Mononuclear cell (primary cell): ENCODE measurements at regions not wholly inside any gene's neighbourhood (a gene's known extent, or its start where the extent isn't known, plus 50 kb on each side); places are given as distances from the start of the nearest gene placed in this dataset.
"Not testable (repeated sequence)": the region's sequence is repeated elsewhere in the genome, so short reads cannot be mapped to it uniquely, and the experiment has no call there.

ENCODE experiments used
- H3K27me3 ChIP-seq: 2 replicates; pipeline ENCODE4 v1.6.0; 2011; ENCODE audit warnings: low read length, control low read depth; ENCODE audit not compliant: insufficient read depth
- H3K4me1 ChIP-seq: 2 replicates; pipeline ENCODE4 v1.5.1; 2011; ENCODE audit warnings: mild to moderate bottlenecking, low read length, control low read depth; ENCODE audit not compliant: insufficient read depth
- H3K4me3 ChIP-seq: 2 replicates; pipeline ENCODE4 v1.5.1; 2011; ENCODE audit warnings: mild to moderate bottlenecking, low read length, moderate library complexity
- H3K9me3 ChIP-seq: 2 replicates; pipeline ENCODE4 v1.5.1; 2011; ENCODE audit warnings: low read depth, mild to moderate bottlenecking, control low read depth, low read length

DNA sequence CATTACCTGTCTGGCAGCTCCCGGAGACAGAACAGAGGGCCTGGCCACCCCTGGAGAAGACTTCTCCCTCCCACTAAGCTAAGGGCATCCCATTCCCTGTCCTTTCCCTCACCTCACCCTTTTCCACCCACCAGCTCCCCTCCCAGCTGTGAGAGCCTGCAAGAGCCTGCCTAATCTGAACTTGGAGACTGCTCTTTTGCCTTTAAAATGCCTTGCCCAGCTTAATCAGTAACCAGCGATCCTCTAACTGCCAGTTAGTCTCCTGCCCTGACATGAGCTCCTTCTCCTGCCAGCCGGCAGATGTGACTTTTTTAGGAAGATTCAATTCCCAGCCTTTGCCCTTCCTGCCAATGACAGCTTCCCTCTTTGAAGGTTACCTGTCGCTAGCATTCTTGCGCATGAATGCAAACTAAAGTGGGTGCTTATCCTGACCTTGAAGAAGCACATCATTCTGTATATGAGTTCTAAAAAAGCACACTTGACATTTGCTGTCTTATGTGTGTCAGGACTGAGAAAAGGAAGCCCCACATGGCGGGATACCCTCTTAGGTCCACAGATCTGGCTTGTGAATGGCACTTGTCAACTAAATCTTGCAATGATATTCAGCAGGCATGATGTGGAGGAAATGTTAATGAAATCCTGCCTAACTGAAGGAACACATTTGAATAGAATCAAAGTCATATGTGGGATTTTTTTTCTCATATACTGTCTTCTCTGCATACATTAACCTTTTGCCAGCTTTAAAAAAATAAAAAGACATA, 411.2 kb upstream of the SLC30A5 start:
- Histone ChIP-seq H3K9me3 (no peaks in the 10 kb centered on the region), H3K4me3 (no peak overlapping the region), H3K4me1 (no peaks in the 10 kb centered on the region), H3K27me3 (no peaks in the 10 kb centered on the region)

- Histone ChIP-seq H3K27me3 (no peaks in the 10 kb centered on the region), H3K9me3 (no peaks in the 10 kb centered on the region), H3K4me1 (no peaks in the 10 kb centered on the region), H3K4me3 (no peak overlapping the region)
These were observed 410.2 kb upstream of the SLC30A5 start for GRCh38 chr5:68683632-68684036.

GRCh38 chr5:68685863-68686262, 408.0 kb upstream of the SLC30A5 start:
- Histone ChIP-seq H3K4me3 (no peak overlapping the region), H3K9me3 (no peaks in the 10 kb centered on the region), H3K27me3 (no peaks in the 10 kb centered on the region), H3K4me1 (no peaks in the 10 kb centered on the region)

DNA sequence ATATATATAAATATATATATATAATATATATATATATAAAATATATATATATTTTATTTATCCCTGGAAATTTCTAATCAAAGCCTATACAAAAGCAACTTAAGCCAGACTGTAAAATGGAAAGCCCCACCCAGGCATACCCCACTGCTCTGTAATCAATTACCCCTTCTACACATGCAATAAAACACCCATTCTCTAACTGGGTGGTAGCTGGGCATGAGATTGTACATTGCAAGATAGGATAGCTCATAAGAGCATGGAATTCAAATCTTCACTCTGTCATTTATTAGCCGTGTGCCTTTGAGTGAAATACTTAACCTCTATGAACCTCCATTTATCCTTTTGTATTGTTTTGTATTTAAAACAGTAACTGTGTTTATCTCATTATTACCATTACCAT, 405.3 kb upstream of the SLC30A5 start:
- H3K9me3 ChIP-seq: no peaks in the 10 kb centered on the region
- no peaks in the 10 kb centered on the region for H3K27me3 ChIP-seq
- no peaks in the 10 kb centered on the region for H3K4me1 ChIP-seq
- H3K4me3 ChIP-seq: no peak overlapping the region

GRCh38 chr5:68689010-68689409, 404.8 kb upstream of the SLC30A5 start:
- no peak overlapping the region for H3K4me3 ChIP-seq
- no peaks in the 10 kb centered on the region for H3K27me3 ChIP-seq
- no peaks in the 10 kb centered on the region for H3K4me1 ChIP-seq
- no peaks in the 10 kb centered on the region for H3K9me3 ChIP-seq

DNA sequence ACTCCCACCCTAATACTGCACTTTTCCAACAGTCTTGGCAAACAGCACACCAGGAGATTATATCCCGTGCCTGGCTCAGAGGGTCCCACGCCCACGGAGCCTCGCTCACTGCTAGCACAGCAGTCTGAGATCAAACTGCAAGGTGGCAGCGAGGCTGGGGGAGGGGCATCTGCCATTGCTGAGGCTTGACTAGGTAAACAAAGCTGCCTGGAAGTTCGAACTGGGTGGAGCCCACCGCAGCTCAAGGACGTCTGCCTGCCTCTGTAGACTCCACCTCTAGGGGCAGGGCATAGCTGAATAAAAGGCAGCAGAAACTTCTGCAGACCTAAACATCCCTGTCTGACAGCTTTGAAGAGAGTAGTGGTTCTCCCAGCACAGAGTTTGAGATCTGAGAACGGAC, 401.9 kb upstream of the SLC30A5 start:
- not testable (repeated sequence) for H3K4me3 ChIP-seq

DNA sequence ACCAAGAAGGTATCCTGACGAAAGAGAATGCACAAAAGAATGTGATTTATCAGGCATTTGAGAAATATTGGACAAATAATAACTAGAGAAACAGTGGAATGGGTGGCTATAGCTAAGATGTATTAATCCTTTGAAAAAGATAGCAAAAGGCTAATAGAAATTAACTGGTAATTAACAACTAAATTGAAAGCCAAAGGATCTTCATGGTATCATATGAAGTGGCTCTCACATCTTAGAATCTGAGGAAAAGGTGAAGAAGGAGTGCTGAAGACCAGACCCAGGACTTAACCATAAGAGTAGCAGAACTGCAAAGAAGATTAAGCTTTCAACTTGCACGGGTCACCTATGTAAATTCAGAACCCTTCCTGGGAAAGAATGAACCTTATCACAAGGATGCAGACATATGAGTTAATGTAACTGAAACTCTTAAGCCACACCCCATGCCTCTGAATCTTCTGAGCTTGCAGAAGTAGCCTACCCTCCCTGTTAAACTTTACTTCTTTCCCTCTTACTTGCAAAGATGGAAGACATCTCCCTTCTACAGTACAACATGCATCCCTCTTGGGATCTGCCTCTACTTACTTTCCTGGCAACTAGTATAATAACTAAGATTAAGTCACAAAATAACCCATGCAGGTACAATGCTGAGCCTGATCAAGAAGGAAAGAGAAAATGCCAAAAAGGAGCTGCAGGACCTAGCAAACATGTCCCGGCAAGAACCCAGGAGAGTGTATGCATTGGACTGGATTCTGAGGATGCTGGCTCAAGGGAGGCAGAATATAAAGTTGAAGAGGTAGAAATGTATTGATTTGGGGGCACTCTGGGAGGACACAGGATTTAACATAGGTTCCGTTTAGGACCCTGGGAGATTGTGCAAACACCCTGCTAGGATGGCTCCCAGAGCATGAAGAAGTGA, 395.5 kb upstream of the SLC30A5 start:
- Histone ChIP-seq H3K9me3 (no peaks in the 10 kb centered on the region), H3K27me3 (no peaks in the 10 kb centered on the region)

More for the DNA sequence above, 401.9 kb upstream of the SLC30A5 start:
- not testable (repeated sequence) for H3K9me3 ChIP-seq, H3K27me3 ChIP-seq, H3K4me1 ChIP-seq

DNA sequence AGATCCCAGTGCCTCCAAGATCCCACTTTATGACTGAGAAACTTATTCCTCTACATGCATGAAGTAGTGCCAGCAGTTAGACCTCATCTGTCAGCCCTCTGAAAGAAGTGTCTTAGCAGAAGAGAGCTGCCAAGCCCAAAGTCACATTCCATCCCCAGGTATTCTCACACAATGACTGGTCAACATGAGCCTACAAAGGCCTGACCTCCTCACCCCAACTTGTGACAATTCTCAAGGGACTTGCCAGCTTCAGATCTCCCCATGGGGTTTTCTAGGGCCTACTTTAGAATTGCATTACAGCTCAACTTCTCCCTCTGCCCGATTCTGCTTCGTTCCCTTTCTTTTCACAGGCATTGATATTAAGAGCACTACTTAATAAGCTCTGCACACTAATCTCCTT, 393.8 kb upstream of the SLC30A5 start:
- Histone ChIP-seq H3K4me3 (no peak overlapping the region), H3K4me1 (no peaks in the 10 kb centered on the region), H3K27me3 (no peaks in the 10 kb centered on the region), H3K9me3 (no peaks in the 10 kb centered on the region)

More for the DNA sequence above, 395.5 kb upstream of the SLC30A5 start:
- H3K4me3 ChIP-seq: no peak overlapping the region
- H3K4me1 ChIP-seq: no peaks in the 10 kb centered on the region

DNA sequence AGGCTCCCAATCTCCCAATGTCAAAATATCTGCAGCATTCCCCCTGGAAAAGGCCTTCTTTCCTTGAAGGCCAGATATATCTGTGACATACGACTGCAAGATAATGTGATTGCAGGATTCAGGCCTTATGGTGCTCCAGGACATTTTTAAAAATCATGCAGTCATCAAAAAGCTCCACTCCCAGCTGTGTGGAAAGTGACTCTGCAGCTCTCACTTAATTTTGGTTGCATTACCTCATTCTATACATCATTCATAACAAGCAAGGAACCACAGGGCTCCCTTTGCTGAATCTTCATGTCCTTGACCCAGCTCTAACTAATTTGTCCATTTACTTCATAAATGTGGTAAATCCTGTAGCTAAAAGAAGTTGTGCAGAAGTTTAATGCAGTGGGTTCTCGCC, 386.2 kb upstream of the SLC30A5 start:
- no peaks in the 10 kb centered on the region for H3K9me3 ChIP-seq

GRCh38 chr5:68708156-68708841, 385.5 kb upstream of the SLC30A5 start:
- Histone ChIP-seq H3K4me3 (no peak overlapping the region), H3K27me3 (no peaks in the 10 kb centered on the region), H3K4me1 (peaks cover 20% of the 10 kb centered on the region), H3K9me3 (no peaks in the 10 kb centered on the region)

More for the DNA sequence above, 386.2 kb upstream of the SLC30A5 start:
- no peaks in the 10 kb centered on the region for H3K27me3 ChIP-seq
- peaks cover 18% of the 10 kb centered on the region for H3K4me1 ChIP-seq
- H3K4me3 ChIP-seq: no peak overlapping the region

- peaks cover 20% of the 10 kb centered on the region for H3K4me1 ChIP-seq
- no peak overlapping the region for H3K4me3 ChIP-seq
- no peaks in the 10 kb centered on the region for H3K27me3 ChIP-seq
- H3K9me3 ChIP-seq: no peaks in the 10 kb centered on the region
These were observed 385.0 kb upstream of the SLC30A5 start for GRCh38 chr5:68708842-68709170.

- Histone ChIP-seq H3K27me3 (no peaks in the 10 kb centered on the region), H3K4me1 (peaks cover 20% of the 10 kb centered on the region), H3K4me3 (no peak overlapping the region), H3K9me3 (no peaks in the 10 kb centered on the region)
These were observed 384.6 kb upstream of the SLC30A5 start for GRCh38 chr5:68709239-68709638.

DNA sequence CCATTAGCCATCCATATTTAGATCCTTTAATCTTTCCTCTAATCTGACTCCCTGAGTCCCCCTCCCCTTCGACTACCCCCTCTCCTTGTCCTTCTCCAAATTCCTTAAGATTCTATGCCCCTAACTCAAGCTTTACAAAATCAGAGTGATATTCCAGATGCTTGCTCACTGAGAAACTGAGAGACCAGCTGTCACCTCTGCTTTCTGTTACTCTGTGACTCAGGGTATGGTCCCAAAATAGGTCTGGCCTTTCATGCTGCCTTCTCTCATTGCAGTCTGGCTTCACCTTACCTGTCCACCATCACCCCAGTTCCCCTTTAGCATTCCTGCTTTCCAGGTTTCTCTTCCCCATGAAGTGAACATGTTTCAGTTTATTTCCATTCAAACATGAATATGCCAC, 383.3 kb upstream of the SLC30A5 start:
- Histone ChIP-seq H3K9me3 (no peaks in the 10 kb centered on the region), H3K4me3 (no peak overlapping the region), H3K4me1 (peaks cover 20% of the 10 kb centered on the region), H3K27me3 (no peaks in the 10 kb centered on the region)

DNA sequence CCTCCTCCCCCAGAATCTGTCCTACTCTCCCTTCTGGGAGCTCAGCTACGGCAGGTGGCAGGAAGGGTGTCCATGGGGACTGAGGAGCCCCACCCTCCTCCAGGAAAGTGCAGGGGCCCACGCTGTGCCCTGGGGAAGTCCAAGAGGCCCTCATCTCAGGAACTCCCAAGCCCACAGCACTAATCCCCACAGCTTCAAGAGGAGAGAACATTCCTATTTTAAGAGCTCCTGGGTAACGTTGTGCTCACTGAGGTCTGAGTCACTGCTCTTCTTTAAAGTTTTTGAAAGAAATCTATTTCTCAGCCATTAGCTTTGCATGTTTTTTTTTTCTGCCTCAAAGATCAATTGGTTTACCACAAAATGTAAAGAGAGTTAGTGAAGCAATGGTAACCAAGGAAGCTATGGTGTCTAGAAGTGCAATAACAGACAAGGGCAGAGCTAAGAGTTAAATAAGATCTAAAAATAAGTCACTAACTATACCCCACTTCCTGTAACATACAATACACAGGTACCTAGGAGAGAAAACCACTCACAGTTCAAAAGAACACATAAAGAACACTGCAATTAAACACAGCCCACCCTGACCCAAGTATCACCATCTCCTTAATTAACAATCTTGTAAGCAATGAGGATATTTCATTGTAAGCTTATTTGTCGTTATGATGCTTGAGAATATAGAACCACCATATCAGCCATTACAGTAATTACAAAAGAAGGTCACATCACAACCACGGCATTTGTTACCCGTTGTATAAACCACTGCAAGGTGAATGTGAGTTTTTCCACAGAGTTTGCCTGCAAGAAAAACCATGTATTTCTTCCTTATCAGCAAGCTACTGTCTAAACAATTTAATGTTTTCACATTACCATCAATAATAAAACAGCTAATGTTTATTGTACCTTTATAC, 382.3 kb upstream of the SLC30A5 start:
- no peak overlapping the region for H3K4me3 ChIP-seq
- no peaks in the 10 kb centered on the region for H3K27me3 ChIP-seq
- no peaks in the 10 kb centered on the region for H3K9me3 ChIP-seq
- H3K4me1 ChIP-seq: peaks cover 20% of the 10 kb centered on the region
